Activated T-cell treated with anti-CD3 and anti-CD28 coated beads, Interleukin-2, amount 50 U/mL, for 48 hours (primary cell): ENCODE measurements at regions not wholly inside any gene's neighbourhood (a gene's known extent, or its start where the extent isn't known, plus 50 kb on each side); places are given as distances from the start of the nearest gene placed in this dataset.

Experiments
- DNase-seq, 2 experiments: peaks; one replicate each; pipeline ENCODE4 v3.0.0-alpha.2; 2020

GRCh38 chr11:29959488-29959887, 57.3 kb downstream of the KCNA4 start:
- no peak for DNase-seq

GRCh38 chr11:29957431-29957830, 59.4 kb downstream of the KCNA4 start:
- no peak for DNase-seq

DNA sequence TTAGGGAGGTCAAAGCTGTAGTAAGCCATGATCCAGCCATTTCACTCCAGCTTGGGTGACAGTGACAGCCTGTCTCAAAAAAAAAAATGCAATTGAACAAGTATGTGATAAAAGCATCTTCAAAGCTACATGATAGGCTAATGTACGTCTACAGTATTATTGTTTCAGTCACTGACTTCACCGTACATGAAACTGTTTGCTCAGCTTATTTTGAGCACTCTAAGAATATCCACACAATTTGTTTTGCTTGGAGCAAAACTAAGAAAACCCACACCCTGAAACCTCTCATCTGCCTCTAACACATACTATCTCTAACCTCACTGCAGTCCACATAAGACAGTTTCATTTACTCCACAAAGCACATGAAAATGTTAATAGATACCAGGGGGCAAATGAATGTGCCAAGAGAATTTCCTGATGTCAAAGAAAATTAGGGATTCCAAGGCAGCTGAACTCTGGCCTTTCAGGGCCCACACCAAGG, 60.7 kb downstream of the KCNA4 start:
- no peak for DNase-seq

DNA sequence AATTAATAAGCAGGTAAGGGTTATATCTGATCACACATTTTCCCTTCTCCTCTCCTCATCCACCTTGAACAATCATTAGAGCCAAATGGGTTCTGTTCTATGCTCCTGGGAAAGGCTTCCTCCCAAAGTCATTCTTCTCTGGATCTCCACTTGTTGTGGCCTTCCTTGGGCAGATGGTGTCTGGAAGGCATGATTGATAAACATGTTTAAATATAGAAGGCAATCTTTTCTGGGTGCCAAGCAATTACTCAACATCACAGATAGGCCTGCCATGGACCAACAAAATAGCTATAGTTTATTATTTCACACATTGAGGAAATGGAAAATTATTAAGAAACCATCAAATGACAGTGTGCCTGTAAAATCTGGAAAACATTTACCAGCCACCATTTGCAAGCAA, 73.5 kb downstream of the KCNA4 start:
- DNase-seq: no peak

- no peak for DNase-seq
Observed at GRCh38 chr11:29937526-29937925, 79.3 kb downstream of the KCNA4 start.

DNA sequence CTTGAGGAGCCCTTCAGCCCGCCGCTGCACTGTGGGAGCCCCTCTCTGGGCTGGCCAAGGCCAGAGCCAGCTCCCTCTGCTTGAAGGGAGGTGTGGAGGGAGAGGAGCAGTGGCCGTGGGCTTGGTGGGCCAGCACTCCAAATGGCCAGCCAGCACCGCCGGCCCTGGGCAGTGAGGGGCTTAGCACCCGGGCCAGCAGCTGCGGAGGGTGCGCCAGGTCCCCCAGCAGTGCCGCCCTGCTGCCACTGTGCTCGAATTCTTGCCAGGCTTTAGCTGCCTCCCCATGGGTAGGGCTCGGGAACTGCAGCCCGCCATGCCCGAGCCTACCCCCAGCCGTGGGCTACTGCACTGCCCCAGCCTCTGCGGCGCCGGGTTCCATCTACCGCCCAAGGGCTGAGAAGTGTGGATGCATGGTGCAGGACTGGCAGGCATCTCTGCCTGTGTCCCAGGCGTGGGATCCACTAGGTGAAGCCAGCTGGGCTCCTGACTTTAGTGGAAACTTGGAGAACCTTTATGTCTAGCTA, 82.7 kb downstream of the KCNA4 start:
- DNase-seq: no peak

- no peak for DNase-seq
Observed at GRCh38 chr11:29916040-29916439, 100.8 kb downstream of the KCNA4 start.

DNA sequence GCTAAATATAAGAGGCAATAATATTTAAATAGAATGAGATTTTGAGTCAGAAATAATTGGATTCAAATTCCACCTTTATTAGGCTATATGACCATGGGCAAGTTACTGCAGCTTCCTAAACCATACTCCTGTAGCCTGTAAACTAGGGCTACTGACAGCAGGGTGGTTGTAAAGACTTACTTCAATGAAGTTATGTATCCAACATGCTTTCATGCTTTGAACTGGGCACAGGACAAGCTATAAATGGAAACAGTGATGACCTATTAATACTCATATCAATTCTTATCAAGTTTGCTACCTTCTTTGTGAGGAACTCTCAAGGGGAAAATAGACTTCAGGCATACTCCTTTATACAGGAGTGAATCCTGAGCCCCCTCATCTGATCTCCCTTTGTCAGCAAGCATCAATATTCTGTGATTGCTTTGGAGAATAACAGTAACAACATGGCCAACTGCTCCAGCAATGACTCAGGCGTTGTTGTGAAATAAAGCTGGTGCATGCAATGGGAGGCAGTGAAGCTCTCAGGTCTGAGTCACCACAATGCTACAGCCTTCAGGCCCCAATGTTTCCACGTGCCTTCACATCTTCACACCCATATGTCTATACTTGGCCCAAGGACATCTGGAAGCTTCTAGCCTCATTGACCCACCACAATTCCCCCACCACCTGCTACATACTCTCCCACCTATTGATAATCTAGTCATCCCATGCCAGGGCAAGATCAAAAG, 102.5 kb downstream of the KCNA4 start:
- DNase-seq: no peak

DNA sequence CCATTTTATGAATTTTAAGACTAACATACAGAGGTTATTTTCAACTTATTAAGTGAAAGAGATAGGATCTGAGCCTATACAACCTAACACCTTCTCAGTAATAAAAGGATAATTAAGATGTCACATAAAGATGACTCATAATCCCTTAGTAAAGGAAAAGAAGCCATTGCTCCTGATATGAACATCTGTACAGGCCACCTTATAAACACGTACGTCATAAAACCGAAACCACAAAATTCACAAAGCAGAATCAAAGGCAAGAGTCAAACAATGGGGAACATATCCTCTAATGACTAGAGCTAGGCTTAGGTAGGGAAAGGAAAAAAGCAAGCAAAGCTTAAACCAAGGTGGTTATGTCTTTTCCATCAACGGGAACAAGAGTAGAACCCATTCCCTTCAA, 103.5 kb downstream of the KCNA4 start:
- no peak for DNase-seq

- no peak for DNase-seq
Observed at GRCh38 chr11:29900382-29900781, 116.4 kb downstream of the KCNA4 start.

DNA sequence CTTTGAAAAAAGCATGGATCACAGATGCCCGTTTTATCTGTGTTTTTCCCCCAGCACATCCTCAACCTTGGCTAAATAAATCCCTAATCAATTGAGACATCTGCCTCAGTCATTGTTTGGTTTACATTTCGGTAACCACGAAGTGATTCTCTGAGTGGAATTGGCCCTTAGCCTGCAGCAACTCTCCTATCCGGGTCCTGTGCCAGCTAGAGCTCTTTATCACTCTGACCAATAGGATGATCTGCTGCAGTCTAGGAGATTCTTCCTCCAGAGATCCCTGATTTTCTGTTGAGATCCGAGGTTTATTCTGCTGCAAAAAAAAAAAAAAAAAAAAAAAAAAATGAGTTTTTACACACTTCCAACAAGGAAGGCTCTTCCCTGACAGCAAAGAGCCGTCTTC, 137.3 kb downstream of the KCNA4 start:
- DNase-seq: no peak

DNA sequence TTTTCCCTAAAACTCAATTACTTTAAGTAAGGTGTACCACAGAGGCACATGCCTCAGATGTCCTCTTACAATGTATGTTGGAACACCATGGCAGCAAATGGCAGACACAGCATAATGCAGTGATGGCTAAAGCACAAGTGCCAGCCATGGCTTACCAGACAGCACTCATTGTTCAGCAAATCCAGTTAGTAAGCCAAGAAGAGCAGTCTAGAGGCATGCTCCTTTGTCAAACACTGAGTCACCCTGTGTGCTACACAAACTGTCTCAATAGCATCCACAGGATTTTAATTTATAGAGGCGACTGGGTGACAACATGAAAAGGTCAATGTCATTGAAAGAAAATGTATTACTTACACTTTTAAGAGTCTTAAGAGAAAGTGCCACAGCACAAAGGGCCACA, 140.6 kb downstream of the KCNA4 start:
- DNase-seq: no peak

DNA sequence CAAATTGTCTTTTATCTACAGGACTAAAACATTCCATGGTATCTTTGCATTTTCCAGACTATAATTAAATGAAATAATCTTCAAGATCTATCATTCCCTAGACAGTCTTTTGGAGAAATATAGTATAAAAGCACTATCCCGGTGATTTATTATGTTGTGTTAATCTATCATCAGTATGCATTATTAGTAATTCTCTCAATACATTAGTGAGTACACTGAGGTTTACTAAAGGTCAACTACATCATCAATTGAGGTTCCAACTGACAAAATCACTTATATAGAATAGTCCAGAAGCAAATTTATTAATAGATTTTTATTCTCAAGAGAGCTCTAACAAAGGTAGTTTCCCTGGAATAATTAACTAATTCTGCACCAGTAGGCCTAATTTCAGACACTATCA, 169.6 kb downstream of the KCNA4 start:
- DNase-seq: no peak

- no peak for DNase-seq
Observed at GRCh38 chr11:29844701-29845379, 172.0 kb downstream of the KCNA4 start.

GRCh38 chr11:29844031-29844430, 172.8 kb downstream of the KCNA4 start:
- DNase-seq: no peak

DNA sequence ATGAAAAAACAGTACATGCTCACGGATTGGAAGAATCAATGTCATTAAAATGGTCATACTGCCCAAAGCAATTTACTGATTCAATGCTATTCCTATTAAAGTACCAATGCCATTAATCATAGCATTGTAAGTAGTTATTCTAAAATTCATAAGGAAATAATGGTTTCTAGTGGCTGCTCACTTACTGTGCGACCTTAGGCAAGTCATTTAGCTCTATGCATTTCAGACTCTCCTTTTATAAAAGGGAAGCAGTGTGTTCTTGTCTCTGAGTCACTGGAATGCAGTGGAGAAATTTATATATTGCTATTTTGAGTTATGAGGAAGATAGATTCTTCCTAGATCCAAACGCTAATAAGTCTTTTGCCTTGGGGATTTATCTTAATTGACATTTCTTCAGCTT, 174.8 kb downstream of the KCNA4 start:
- no peak for DNase-seq

GRCh38 chr11:29826878-29827277, 190.0 kb downstream of the KCNA4 start:
- no peak for DNase-seq

DNA sequence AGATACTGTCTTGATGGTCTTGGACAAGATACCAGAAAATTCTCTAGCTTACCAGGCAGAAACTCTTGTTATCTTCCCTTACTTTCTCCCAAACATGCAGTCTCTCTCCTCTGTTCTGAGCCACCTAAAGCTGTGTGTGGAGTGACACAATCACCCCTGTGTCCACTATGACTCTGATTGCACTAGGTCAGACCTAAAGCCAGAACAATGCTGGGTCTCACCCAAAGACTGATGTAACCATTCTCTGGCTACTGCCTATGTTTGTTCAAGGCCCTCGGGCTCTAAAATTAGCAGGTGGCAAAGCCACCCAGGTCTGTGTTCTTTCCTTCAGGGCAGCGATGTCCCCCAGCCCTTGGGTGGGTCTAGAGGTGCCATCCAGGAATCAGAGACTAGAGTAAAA, 200.5 kb downstream of the KCNA4 start:
- DNase-seq: no peak

DNA sequence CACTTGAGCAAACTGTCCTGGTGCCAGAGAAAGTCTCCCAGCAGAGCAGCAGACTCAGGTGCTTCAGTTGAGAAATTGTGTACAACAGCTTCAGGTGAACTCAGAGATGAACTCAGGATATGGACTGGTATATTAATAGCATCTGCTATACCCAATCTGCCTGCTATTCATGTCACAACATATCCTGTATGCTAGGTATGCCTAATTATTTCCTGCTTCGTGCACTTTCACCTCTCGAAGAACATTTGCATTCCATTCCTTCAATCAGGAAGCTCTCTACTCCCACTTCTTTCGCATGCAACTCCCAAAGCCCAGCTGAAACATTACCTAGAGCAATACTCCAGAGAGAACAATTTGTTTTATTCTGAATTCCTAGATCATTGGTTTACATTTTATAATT, 207.7 kb downstream of the KCNA4 start:
- no peak for DNase-seq

- no peak for DNase-seq
Observed at GRCh38 chr11:29802522-29802921, 214.3 kb downstream of the KCNA4 start.

- DNase-seq: no peak
Observed at GRCh38 chr11:29801561-29801960, 215.3 kb downstream of the KCNA4 start.

- DNase-seq: no peak
Observed at GRCh38 chr11:29786092-29786491, 230.7 kb downstream of the KCNA4 start.

- no peak for DNase-seq
Observed at GRCh38 chr11:29783506-29783905, 233.3 kb downstream of the KCNA4 start.

GRCh38 chr11:29782447-29782846, 234.4 kb downstream of the KCNA4 start:
- DNase-seq: no peak
